GM19324 (cell line): ENCODE measurements at regions not wholly inside any gene's neighbourhood (a gene's known extent, or its start where the extent isn't known, plus 50 kb on each side); places are given as distances from the start of the nearest gene placed in this dataset.

Experiments used
- ATAC-seq: cut with Tn5 transposase; IDR thresholded peaks from one replicate; pipeline ENCODE4 v1.9.1; 2021; ENCODE audit warnings: mild to moderate bottlenecking, moderate library complexity; ENCODE audit not compliant: unreplicated experiment, low FRiP score

- no peak for ATAC-seq
Observed at GRCh38 chr9:103730866-103731265, 363.2 kb upstream of the SMC2 start.

DNA sequence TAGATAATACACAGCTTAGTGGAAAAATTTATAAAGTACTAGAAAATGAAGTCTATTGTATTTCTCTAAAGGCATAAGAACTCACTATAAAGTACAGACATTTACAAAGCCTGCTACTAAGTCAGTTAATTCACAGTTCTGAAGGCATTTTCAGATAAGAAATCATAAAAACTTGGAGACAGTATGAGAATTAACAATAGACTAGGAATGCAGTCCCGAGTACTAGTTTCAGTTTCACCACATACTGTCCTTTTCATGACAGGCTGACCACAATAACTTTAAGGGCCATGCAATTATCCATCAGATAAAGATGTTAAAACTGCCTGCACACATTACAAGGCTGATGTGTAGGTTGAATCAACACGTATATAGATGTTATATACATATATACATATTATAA lies 362.6 kb upstream of the SMC2 start:
- ATAC-seq, result no peak

DNA sequence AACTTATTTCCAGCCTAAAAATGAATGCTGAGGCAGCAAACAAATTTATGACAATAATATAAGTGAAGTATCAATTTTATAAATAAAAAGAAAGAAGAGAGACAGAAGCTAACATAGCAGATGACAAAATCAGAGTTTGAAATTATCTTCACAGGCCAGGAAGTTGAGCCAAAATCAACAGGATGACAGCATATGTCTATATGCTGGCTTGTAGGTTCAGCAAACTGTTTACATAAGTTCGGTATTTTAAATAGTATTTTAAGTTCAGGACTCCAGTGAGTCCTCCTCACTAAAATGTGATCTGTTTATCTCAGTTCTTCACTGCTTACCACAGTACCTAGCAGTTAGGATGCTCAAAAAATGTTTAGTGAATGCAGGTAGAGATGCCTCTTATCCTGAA lies 359.6 kb upstream of the SMC2 start:
- ATAC-seq, result no peak

GRCh38 chr9:103755441-103755840 lies 338.7 kb upstream of the SMC2 start:
- ATAC-seq, result no peak

DNA sequence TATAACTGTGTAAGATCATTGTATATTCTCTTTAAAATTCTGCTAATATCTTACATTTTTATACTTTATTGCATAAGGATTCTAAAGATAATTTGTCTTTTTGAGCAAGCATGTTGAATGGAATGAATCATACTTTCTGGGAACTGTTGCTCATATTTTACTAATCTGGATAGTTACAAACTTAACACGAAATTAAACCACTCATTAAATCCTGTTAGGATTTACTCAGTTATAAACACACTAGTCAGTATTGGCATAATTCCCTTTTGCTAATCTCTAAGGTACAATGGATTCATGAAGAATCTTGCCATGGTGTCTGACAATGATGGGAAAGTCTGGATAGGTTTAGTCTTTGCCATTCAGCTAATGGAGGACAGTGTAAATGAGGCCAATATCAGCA lies 338.1 kb upstream of the SMC2 start:
- ATAC-seq, result no peak

DNA sequence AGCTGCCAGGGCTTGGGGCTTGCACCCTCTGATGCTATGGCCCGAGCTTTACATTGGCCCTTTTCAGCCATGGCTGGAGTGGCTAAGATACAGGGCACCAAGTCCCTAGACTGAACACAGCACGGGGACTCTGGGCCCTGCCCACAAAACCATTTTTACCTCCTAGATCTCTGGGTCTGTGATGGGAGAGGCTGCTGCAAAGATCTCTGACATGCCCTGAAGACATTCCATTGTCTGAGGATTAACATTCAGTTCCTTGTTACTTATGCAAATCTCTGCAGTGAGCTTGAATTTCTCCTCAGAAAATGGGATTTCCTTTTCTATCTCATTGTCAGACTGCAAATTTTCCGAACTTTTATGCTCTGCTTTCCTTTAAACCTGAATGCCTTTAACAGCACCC lies 337.0 kb upstream of the SMC2 start:
- ATAC-seq, result no peak

GRCh38 chr9:103761466-103761865 lies 332.6 kb upstream of the SMC2 start:
- ATAC-seq, result no peak

DNA sequence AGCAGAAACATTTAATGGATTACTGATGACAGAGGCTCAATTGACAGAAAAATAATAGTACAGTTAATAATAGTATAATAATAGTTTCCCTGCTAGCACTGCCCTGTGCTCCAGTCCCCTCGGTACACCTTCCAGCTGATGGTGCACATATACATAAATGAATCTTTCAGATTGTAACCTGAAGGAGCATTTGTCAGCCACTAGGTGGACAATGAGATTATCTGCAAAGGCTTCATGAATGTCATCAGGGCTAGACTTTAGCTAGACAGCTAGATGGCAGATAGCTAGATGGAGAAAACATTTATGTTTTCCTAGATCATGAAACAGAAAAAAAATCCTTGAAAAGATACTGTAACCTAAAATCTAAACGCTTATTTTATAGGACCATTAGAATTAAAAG lies 304.4 kb upstream of the SMC2 start:
- ATAC-seq, result peak; percentile 89

GRCh38 chr9:103798620-103799019 lies 295.5 kb upstream of the SMC2 start:
- peak; percentile 86 for ATAC-seq

GRCh38 chr9:103799959-103800358 lies 294.1 kb upstream of the SMC2 start:
- no peak for ATAC-seq

GRCh38 chr9:103802068-103802467 lies 292.0 kb upstream of the SMC2 start:
- ATAC-seq, result no peak

DNA sequence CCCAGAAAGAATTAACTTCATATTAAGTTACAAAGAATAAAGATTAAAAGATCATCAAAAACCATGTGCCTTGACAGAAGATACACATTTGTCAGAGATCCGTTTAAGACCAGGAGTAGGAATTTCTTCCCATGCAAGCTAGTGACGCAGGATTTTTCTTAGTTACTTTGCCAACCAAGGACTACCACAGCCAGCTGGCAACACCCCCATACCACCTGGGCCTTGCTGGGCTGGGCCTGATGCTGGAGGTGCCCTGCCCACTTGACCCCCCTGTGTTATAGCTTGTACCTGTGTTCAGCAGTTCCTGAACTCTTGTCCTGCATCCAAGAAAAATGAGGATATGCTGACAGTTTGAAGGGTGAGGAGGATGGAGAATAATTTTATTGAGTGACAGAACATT lies 290.9 kb upstream of the SMC2 start:
- no peak for ATAC-seq

DNA sequence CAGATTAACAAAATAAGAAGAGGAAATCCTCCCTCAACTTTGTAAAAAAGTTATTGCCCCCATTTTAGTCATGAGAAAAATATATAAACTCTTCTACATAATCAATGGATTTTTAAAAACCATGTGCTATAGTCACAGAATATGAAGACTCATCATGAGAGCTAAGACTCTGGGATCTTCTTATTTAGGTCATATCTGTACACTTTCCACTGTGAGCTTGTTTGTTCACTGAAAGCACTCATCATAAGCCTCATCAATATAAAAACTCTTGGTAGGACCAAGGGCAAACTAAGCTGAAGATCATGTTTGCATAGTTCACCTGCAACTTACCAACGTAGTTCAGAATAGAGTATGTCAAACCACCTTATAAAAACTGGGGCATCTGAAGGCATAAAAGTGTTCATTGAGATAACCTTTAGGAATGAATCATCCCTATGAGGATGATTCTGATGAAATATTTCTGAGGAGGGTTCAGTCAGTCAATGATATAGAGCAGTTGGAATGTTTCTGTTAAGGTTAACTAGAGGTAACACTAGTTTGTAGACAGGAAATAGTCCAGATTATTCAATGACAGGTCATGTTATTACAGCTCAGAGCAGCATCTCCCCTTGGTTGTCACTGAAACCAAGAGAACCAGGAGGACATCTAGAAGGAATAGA lies 289.9 kb upstream of the SMC2 start:
- no peak for ATAC-seq

- ATAC-seq, result no peak
Observed at GRCh38 chr9:103809745-103810144, 284.4 kb upstream of the SMC2 start.

DNA sequence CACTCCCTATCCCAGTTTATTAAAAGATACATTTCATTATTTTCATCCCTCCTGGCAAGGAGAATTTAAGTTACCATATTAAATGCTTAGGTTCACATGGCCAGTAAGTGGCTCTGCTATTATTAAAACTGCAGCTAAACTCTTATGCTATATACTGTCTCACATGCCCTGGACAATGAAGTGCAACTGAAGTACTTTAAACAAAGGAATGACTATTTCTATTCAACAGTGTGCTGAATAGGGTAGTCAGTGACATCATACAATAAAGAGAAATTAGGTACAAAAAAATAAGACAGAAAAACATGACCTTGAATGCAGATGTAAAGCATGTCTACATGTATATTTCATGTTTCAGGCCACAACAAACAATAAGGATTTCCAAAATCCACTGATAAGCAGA lies 282.6 kb upstream of the SMC2 start:
- ATAC-seq, result no peak

GRCh38 chr9:103816146-103816545 lies 278.0 kb upstream of the SMC2 start:
- ATAC-seq, result no peak

DNA sequence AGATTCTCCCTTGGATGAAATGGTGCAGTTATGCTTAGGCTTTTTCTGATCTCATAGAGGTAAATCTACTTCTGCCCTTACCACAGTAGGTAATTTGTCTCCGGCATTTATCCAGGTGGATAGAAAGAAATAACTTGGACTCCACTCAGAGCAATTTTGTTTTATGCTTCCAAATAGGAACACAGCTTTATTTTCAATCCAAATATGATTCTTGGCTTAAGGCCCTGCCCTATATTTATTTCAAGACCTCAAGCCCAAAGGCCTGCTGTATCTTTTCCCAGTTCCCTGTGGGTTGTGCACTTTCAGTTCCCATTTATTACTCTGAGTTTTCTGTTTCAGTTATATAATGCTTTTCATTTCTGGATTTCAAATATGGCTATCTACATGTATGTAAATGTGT lies 274.2 kb upstream of the SMC2 start:
- no peak for ATAC-seq

- ATAC-seq, result no peak
Observed at GRCh38 chr9:103821115-103821514, 273.0 kb upstream of the SMC2 start.

DNA sequence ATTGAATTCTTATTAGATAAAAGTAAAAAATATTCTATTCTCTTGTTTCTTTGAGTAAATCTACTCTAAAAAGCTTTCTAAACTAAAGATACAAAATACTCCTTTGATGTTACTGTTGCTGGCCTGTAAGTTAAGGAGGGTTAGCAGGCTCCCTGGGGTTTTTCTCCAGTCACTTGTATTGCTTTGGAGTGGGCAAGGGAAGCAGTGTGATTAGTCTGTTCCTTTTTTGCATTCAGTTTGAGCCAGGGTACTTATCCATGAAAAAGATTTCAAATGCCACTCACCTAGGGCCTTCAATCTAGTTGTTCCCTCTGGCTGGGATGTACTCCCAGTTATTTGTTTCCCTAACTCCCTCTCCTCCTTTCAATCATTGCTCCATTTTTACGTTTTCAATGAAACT lies 256.2 kb upstream of the SMC2 start:
- ATAC-seq, result no peak

- ATAC-seq, result no peak
Observed at GRCh38 chr9:103839197-103839596, 254.9 kb upstream of the SMC2 start.

DNA sequence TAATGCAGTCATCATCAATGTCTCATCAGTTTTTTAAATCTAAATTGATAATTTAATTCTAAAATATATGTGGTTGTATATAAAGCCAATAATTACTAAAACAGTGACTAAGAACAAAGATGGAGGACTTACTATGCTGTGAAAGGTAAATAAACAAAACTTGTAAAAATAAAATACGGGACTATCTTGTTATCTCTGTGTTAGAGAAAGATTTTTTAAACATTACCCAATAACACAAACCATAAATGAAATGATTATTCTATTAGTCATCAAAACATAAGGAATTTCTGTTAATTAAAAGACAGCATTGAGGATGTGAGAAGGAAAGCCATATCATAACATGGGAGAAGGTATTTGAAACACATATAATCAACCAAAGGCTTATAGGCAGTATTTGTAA lies 226.2 kb upstream of the SMC2 start:
- no peak for ATAC-seq

DNA sequence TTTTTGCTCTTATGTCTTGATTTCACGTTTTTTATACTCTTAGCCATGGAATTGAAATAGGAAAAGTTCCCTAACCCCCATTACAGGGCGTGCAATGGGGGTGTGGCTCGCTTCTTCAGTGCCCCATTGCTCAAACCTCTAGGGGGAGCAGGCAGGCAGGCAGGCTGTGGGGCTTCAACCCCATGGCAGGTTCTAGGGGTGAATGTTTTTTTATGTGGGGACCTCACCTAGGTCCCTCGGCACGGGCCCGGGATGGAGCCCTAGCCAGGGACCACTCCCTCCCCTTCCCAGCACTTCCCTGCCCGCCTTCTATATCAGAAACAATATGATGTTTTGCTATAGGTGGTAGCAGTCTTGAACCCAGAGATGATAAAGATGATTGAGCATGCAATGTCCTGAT lies 221.3 kb upstream of the SMC2 start:
- no peak for ATAC-seq

GRCh38 chr9:103881419-103881818 lies 212.7 kb upstream of the SMC2 start:
- no peak for ATAC-seq
